ENCODE measurements at regions not wholly inside any gene's neighbourhood (a gene's known extent, or its start where the extent isn't known, plus 50 kb on each side); places are given as distances from the start of the nearest gene placed in this dataset.
"Not testable (repeated sequence)": the region's sequence is repeated elsewhere in the genome, so short reads cannot be mapped to it uniquely, and the experiment has no call there.

- Histone ChIP-seq H3K18ac (ENCODE audit: low read depth in 1 of 2, low read length in 2 of 2) (no peak overlapping the region), H3K4me1 (ENCODE audit: control insufficient read depth, insufficient read depth, low read depth, low read length) (no peaks in the 10 kb centered on the region), H2BK15ac (ENCODE audit: low read depth, poor library complexity, severe bottlenecking) (no peak overlapping the region), H2BK12ac (ENCODE audit: low read length in 2 of 2) (no peak overlapping the region), H3K27me3 (ENCODE audit: control insufficient read depth in 1 of 2, insufficient read depth in 1 of 2, low read length in 2 of 2) (no peaks in the 10 kb centered on the region), H2AFZ (ENCODE audit: low read depth, low read length) (no peak overlapping the region), H4K91ac (ENCODE audit: low read length) (no peak overlapping the region), H3K36me3 (ENCODE audit: control insufficient read depth in 1 of 2, insufficient read depth in 2 of 2, low read depth in 1 of 2, low read length in 2 of 2) (no peaks in the 10 kb centered on the region), H3K4me3 (ENCODE audit: insufficient read depth in 1 of 2, low read depth in 1 of 2, low read length in 2 of 2) (no peak overlapping the region), H3K4me2 (ENCODE audit: low read length, poor library complexity, severe bottlenecking) (no peak overlapping the region), H3K9me3 (ENCODE audit: control insufficient read depth, low read length) (peaks cover 11% of the 10 kb centered on the region), H3K27ac (ENCODE audit: low read length, poor library complexity, severe bottlenecking) (no peak overlapping the region), H2AK5ac (ENCODE audit: low read length, severe bottlenecking) (no peak overlapping the region), H3K4ac (ENCODE audit: low read depth in 1 of 2, low read length in 2 of 2) (no peak overlapping the region), H2BK5ac (ENCODE audit: low read depth, low read length, poor library complexity, severe bottlenecking) (no peak overlapping the region), H2BK120ac (ENCODE audit: low read depth, low read length) (no peak overlapping the region), H3K14ac (ENCODE audit: low read length in 2 of 2) (no peak overlapping the region), H3K23ac (ENCODE audit: low read length in 2 of 2) (no peak overlapping the region), H3K79me1 (replicated peaks; ENCODE audit: low read length, poor library complexity, severe bottlenecking) (no peaks in the 10 kb centered on the region), H3K9ac (ENCODE audit: low read length) (no peak overlapping the region), H4K8ac (ENCODE audit: low read length) (no peak overlapping the region)
- no peak for DNase-seq
- WGBS = no CpG with 5 or more reads among the region's 1 CpG
Observed at GRCh38 chr9:102445906-102446305, 549.2 kb upstream of the CYLC2 start.

DNA sequence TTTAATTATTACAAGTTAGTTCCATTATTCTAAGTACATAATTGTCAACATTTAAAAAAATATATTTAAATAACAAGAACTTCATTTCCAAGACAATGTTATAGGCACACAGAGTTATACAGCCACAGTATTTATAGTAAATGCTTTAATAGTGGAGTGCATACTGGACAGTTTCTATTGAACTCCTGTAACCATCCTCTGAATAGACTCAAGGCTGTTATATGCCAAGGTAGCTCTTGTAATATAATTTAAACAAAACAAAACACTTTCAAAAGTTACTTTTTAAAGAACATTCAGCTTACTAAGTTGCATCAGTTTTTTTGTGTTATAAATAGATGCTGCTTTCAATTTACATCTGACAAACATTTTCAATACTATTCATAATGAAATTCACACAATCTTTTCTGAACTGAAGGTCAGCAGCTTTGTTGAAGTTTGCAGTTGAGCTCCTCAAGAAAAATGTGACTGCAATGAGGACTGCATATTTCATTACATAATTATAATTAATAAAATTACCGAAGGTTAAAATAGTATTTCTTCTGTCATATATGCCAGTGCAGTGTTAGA, 549.9 kb upstream of the CYLC2 start:
- Histone ChIP-seq H4K8ac (ENCODE audit: low read length) (no peak overlapping the region), H3K4me1 (ENCODE audit: control insufficient read depth, insufficient read depth, low read depth, low read length) (no peaks in the 10 kb centered on the region), H2AK5ac (ENCODE audit: low read length, severe bottlenecking) (no peak overlapping the region), H3K36me3 (ENCODE audit: control insufficient read depth in 1 of 2, insufficient read depth in 2 of 2, low read depth in 1 of 2, low read length in 2 of 2) (no peaks in the 10 kb centered on the region), H3K27ac (ENCODE audit: low read length, poor library complexity, severe bottlenecking) (no peak overlapping the region), H3K4ac (ENCODE audit: low read depth in 1 of 2, low read length in 2 of 2) (no peak overlapping the region), H4K91ac (ENCODE audit: low read length) (no peak overlapping the region), H2AFZ (ENCODE audit: low read depth, low read length) (no peak overlapping the region), H2BK15ac (ENCODE audit: low read depth, poor library complexity, severe bottlenecking) (no peak overlapping the region), H2BK12ac (ENCODE audit: low read length in 2 of 2) (no peak overlapping the region), H3K79me1 (replicated peaks; ENCODE audit: low read length, poor library complexity, severe bottlenecking) (no peaks in the 10 kb centered on the region), H3K9ac (ENCODE audit: low read length) (no peak overlapping the region), H2BK5ac (ENCODE audit: low read depth, low read length, poor library complexity, severe bottlenecking) (no peak overlapping the region), H3K14ac (ENCODE audit: low read length in 2 of 2) (no peak overlapping the region), H3K27me3 (ENCODE audit: control insufficient read depth in 1 of 2, insufficient read depth in 1 of 2, low read length in 2 of 2) (no peaks in the 10 kb centered on the region), H3K4me3 (ENCODE audit: insufficient read depth in 1 of 2, low read depth in 1 of 2, low read length in 2 of 2) (no peak overlapping the region), H2BK120ac (ENCODE audit: low read depth, low read length) (no peak overlapping the region), H3K23ac (ENCODE audit: low read length in 2 of 2) (no peak overlapping the region), H3K18ac (ENCODE audit: low read depth in 1 of 2, low read length in 2 of 2) (no peak overlapping the region), H3K9me3 (ENCODE audit: control insufficient read depth, low read length) (peaks cover 7% of the 10 kb centered on the region), H3K4me2 (ENCODE audit: low read length, poor library complexity, severe bottlenecking) (no peak overlapping the region)
- DNase-seq = no peak
- no CpG with 5 or more reads among the region's 1 CpG for WGBS

GRCh38 chr9:102439583-102439982, 555.5 kb upstream of the CYLC2 start:
- Histone ChIP-seq H3K4me1 (ENCODE audit: control insufficient read depth, insufficient read depth, low read depth, low read length) (no peaks in the 10 kb centered on the region), H2BK12ac (ENCODE audit: low read length in 2 of 2) (no peak overlapping the region), H4K8ac (ENCODE audit: low read length) (no peak overlapping the region), H3K23ac (ENCODE audit: low read length in 2 of 2) (no peak overlapping the region), H2BK5ac (ENCODE audit: low read depth, low read length, poor library complexity, severe bottlenecking) (no peak overlapping the region), H3K36me3 (ENCODE audit: control insufficient read depth in 1 of 2, insufficient read depth in 2 of 2, low read depth in 1 of 2, low read length in 2 of 2) (no peaks in the 10 kb centered on the region), H2BK15ac (ENCODE audit: low read depth, poor library complexity, severe bottlenecking) (no peak overlapping the region), H2AK5ac (ENCODE audit: low read length, severe bottlenecking) (no peak overlapping the region), H3K9me3 (ENCODE audit: control insufficient read depth, low read length) (no peaks in the 10 kb centered on the region), H3K9ac (ENCODE audit: low read length) (no peak overlapping the region), H3K27ac (ENCODE audit: low read length, poor library complexity, severe bottlenecking) (no peak overlapping the region), H2AFZ (ENCODE audit: low read depth, low read length) (no peak overlapping the region), H4K91ac (ENCODE audit: low read length) (no peak overlapping the region), H3K14ac (ENCODE audit: low read length in 2 of 2) (no peak overlapping the region), H3K79me1 (replicated peaks; ENCODE audit: low read length, poor library complexity, severe bottlenecking) (no peaks in the 10 kb centered on the region), H3K4ac (ENCODE audit: low read depth in 1 of 2, low read length in 2 of 2) (no peak overlapping the region), H3K18ac (ENCODE audit: low read depth in 1 of 2, low read length in 2 of 2) (no peak overlapping the region), H3K4me3 (ENCODE audit: insufficient read depth in 1 of 2, low read depth in 1 of 2, low read length in 2 of 2) (no peak overlapping the region), H2BK120ac (ENCODE audit: low read depth, low read length) (no peak overlapping the region), H3K27me3 (ENCODE audit: control insufficient read depth in 1 of 2, insufficient read depth in 1 of 2, low read length in 2 of 2) (no peaks in the 10 kb centered on the region), H3K4me2 (ENCODE audit: low read length, poor library complexity, severe bottlenecking) (no peak overlapping the region)
- no peak for DNase-seq

DNA sequence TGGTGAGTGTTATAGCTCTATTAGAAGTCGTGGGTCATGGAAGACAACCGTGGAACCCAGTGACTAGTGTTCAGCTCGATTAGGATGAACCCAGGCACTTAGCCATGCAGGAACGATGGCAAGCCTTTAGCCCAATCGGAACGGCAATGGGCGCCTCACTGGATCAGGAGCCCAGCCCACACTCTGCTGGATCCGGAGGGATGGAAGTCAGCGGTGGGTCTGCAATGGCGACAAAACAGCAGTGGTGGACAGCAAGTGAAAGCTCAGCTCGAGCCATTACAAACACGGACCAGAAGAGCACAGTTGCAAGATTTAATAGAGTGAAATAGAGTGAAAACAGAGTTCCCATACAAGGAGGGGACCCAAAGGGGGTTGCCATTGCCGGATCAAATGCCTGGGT, 558.5 kb upstream of the CYLC2 start:
- not testable (repeated sequence) for H2AFZ ChIP-seq (ENCODE audit: low read depth, low read length); H3K14ac ChIP-seq (ENCODE audit: low read length in 2 of 2); H3K18ac ChIP-seq (ENCODE audit: low read depth in 1 of 2, low read length in 2 of 2); H2AK5ac ChIP-seq (ENCODE audit: low read length, severe bottlenecking); H2BK120ac ChIP-seq (ENCODE audit: low read depth, low read length); H3K36me3 ChIP-seq (ENCODE audit: control insufficient read depth in 1 of 2, insufficient read depth in 2 of 2, low read depth in 1 of 2, low read length in 2 of 2); H3K23ac ChIP-seq (ENCODE audit: low read length in 2 of 2); H2BK12ac ChIP-seq (ENCODE audit: low read length in 2 of 2); H4K91ac ChIP-seq (ENCODE audit: low read length); H3K4me2 ChIP-seq (ENCODE audit: low read length, poor library complexity, severe bottlenecking); H3K4ac ChIP-seq (ENCODE audit: low read depth in 1 of 2, low read length in 2 of 2); H3K27ac ChIP-seq (ENCODE audit: low read length, poor library complexity, severe bottlenecking); H2BK15ac ChIP-seq (ENCODE audit: low read depth, poor library complexity, severe bottlenecking); H3K27me3 ChIP-seq (ENCODE audit: control insufficient read depth in 1 of 2, insufficient read depth in 1 of 2, low read length in 2 of 2); H3K9me3 ChIP-seq (ENCODE audit: control insufficient read depth, low read length); DNase-seq; H2BK5ac ChIP-seq (ENCODE audit: low read depth, low read length, poor library complexity, severe bottlenecking); H3K4me3 ChIP-seq (ENCODE audit: insufficient read depth in 1 of 2, low read depth in 1 of 2, low read length in 2 of 2); H3K4me1 ChIP-seq (ENCODE audit: control insufficient read depth, insufficient read depth, low read depth, low read length); H3K9ac ChIP-seq (ENCODE audit: low read length); H3K79me1 ChIP-seq (replicated peaks; ENCODE audit: low read length, poor library complexity, severe bottlenecking); H4K8ac ChIP-seq (ENCODE audit: low read length)
- 82% methylated on average over 13 of the region's 13 CpGs for WGBS
